WTC11 (cell line): ENCODE measurements at regions not wholly inside any gene's neighbourhood (a gene's known extent, or its start where the extent isn't known, plus 50 kb on each side); places are given as distances from the start of the nearest gene placed in this dataset.

Experiments
- ATAC-seq: fragments of 200-7000 bp; cut with Tn5 transposase; 2 replicates; pipeline ENCODE4 v1.10.0; 2021; ENCODE audit warnings: mild to moderate bottlenecking, moderate library complexity
- CTCF ChIA-PET: fragments of 300-600 bp; sonication (Branson Sonifier 250); formaldehyde crosslinking; loops from one replicate; lab custom pipeline; 2021; ENCODE audit warnings: antibody characterized with exemption; lab: Charles Lee
- POLR2A ChIA-PET: fragments of 350-600 bp; sonication (Branson Sonifier 250); formaldehyde crosslinking; loops from one replicate; lab custom pipeline; 2021; ENCODE audit warnings: antibody characterized with exemption; lab: Charles Lee
- DNase-seq: peaks from one replicate; pipeline ENCODE4 v3.0.0; 2021; ENCODE audit warnings: low spot score
- H3K27ac Mint-ChIP-seq: 2 replicates; pipeline ENCODE4 v1.8.0; 2021; ENCODE audit warnings: mixed read lengths
- H3K27me3 Mint-ChIP-seq: 2 replicates; pipeline ENCODE4 v1.8.0; 2021; ENCODE audit warnings: low read depth, mild to moderate bottlenecking, moderate library complexity, mixed read lengths
- H3K36me3 Mint-ChIP-seq: 2 replicates; pipeline ENCODE4 v1.8.0; 2021; ENCODE audit warnings: mixed read lengths
- H3K4me1 Mint-ChIP-seq: 2 replicates; pipeline ENCODE4 v1.8.0; 2022; ENCODE audit warnings: mixed read lengths
- H3K4me3 Mint-ChIP-seq: 2 replicates; pipeline ENCODE4 v1.8.0; 2021; ENCODE audit warnings: mild to moderate bottlenecking, moderate library complexity, mixed read lengths
- H3K9me3 Mint-ChIP-seq: 2 replicates; pipeline ENCODE4 v1.8.0; 2021; ENCODE audit warnings: mixed read lengths
- ATF1 ChIP-seq: sonication (generic); formaldehyde crosslinking; IDR thresholded peaks from 2 replicates; pipeline ENCODE4 v1.8.1; 2023; ENCODE audit warnings: mild to moderate bottlenecking, moderate library complexity, missing genetic modification reagents
- CREM ChIP-seq: sonication (generic); formaldehyde crosslinking; IDR thresholded peaks from 2 replicates; pipeline ENCODE4 v1.8.1; 2022; ENCODE audit warnings: mild to moderate bottlenecking, missing genetic modification reagents, moderate library complexity
- EMX1 ChIP-seq: fragments of 250-450 bp; sonication (Bioruptor Pico); IDR thresholded peaks from 2 replicates; pipeline ENCODE4 v1.8.0; 2021; ENCODE audit warnings: mild to moderate bottlenecking
- ERG ChIP-seq: fragments of 250-450 bp; sonication (Bioruptor Pico); IDR thresholded peaks from 2 replicates; pipeline ENCODE4 v1.8.0; 2021; ENCODE audit warnings: mild to moderate bottlenecking
- FOXP1 ChIP-seq: sonication (generic); formaldehyde crosslinking; IDR thresholded peaks from 2 replicates; pipeline ENCODE4 v1.8.0; 2022; ENCODE audit warnings: missing genetic modification reagents, mild to moderate bottlenecking, moderate library complexity, borderline replicate concordance
- FOXP4 ChIP-seq: sonication (generic); formaldehyde crosslinking; IDR thresholded peaks from 2 replicates; pipeline ENCODE4 v1.8.0; 2022; ENCODE audit warnings: mild to moderate bottlenecking, missing genetic modification reagents
- GRHL2 ChIP-seq: fragments of 250-450 bp; sonication (Bioruptor Pico); IDR thresholded peaks from 2 replicates; pipeline ENCODE4 v1.8.0; 2022; ENCODE audit warnings: mild to moderate bottlenecking, moderate library complexity; ENCODE audit not compliant: insufficient replicate concordance, severe bottlenecking
- HMGA2 ChIP-seq: fragments of 250-450 bp; sonication (Bioruptor Pico); IDR thresholded peaks from 2 replicates; pipeline ENCODE4 v1.4.0; 2021; ENCODE audit warnings: mild to moderate bottlenecking, moderate library complexity
- IRF2 ChIP-seq: sonication (generic); formaldehyde crosslinking; IDR thresholded peaks from 2 replicates; pipeline ENCODE4 v1.8.0; 2022; ENCODE audit warnings: low read depth, missing genetic modification reagents, borderline replicate concordance
- JAZF1 ChIP-seq: fragments of 250-450 bp; sonication (Bioruptor Pico); IDR thresholded peaks from 2 replicates; pipeline ENCODE4 v1.9.0; 2021; ENCODE audit warnings: moderate library complexity, mild to moderate bottlenecking, inconsistent platforms
- NFATC4 ChIP-seq: fragments of 250-450 bp; sonication (Bioruptor Pico); IDR thresholded peaks from 2 replicates; pipeline ENCODE4 v1.9.0; 2021; ENCODE audit warnings: mild to moderate bottlenecking
- NFYB ChIP-seq: sonication (generic); formaldehyde crosslinking; conservative IDR thresholded peaks from 2 replicates; pipeline ENCODE4 v1.8.0; 2022; ENCODE audit warnings: low read depth, missing genetic modification reagents
- RORB ChIP-seq: fragments of 250-450 bp; sonication (Bioruptor Pico); IDR thresholded peaks from 2 replicates; pipeline ENCODE4 v1.9.0; 2021; ENCODE audit warnings: mild to moderate bottlenecking
- SOX15 ChIP-seq: fragments of 250-450 bp; sonication (Bioruptor Pico); IDR thresholded peaks from 2 replicates; pipeline ENCODE4 v1.9.0; 2021; ENCODE audit warnings: mild to moderate bottlenecking
- TEAD4 ChIP-seq: sonication (generic); formaldehyde crosslinking; IDR thresholded peaks from 2 replicates; pipeline ENCODE4 v1.8.0; 2022; ENCODE audit warnings: mild to moderate bottlenecking, missing genetic modification reagents
- USF2 ChIP-seq: sonication (generic); formaldehyde crosslinking; IDR thresholded peaks from 2 replicates; pipeline ENCODE4 v1.8.1; 2023; ENCODE audit warnings: mild to moderate bottlenecking, missing genetic modification reagents, moderate library complexity
- ZMAT4 ChIP-seq: fragments of 250-450 bp; sonication (Bioruptor Pico); IDR thresholded peaks from 2 replicates; pipeline ENCODE4 v1.9.0; 2021; ENCODE audit warnings: mild to moderate bottlenecking
- ZNF232 ChIP-seq: sonication (generic); formaldehyde crosslinking; IDR thresholded peaks from 2 replicates; pipeline ENCODE4 v1.8.0; 2022; ENCODE audit warnings: mild to moderate bottlenecking, missing genetic modification reagents
- ZNF317 ChIP-seq: sonication (generic); formaldehyde crosslinking; IDR thresholded peaks from 2 replicates; pipeline ENCODE4 v1.8.1; 2023; ENCODE audit warnings: low read depth, mild to moderate bottlenecking, moderate library complexity, missing genetic modification reagents, borderline replicate concordance
- TF ChIP-seq, protein P1 (sequence below): sonication (generic); formaldehyde crosslinking; IDR thresholded peaks from 2 replicates; pipeline ENCODE4 v1.8.0; 2022; ENCODE audit warnings: mild to moderate bottlenecking, missing genetic modification reagents
- TF ChIP-seq, protein P2 (sequence below): sonication (generic); formaldehyde crosslinking; IDR thresholded peaks from 2 replicates; pipeline ENCODE4 v1.8.1; 2022; ENCODE audit warnings: missing genetic modification reagents, borderline replicate concordance
- TF ChIP-seq, protein P3 (sequence below): fragments of 250-450 bp; sonication (Bioruptor Pico); IDR thresholded peaks from 2 replicates; pipeline ENCODE4 v1.9.0; 2021; ENCODE audit warnings: mild to moderate bottlenecking
- TF ChIP-seq, protein P4 (sequence below): sonication (generic); formaldehyde crosslinking; IDR thresholded peaks from 2 replicates; pipeline ENCODE4 v1.8.1; 2023; ENCODE audit warnings: mild to moderate bottlenecking, missing genetic modification reagents, moderate library complexity

- Mint-ChIP-seq H3K27me3 (no peaks in the 10 kb centered on the region; the same call in 1 of the 2 replicates), H3K4me1 (no peaks in the 10 kb centered on the region), H3K27ac (no peak overlapping the region), H3K4me3 (no peak overlapping the region), H3K36me3 (peaks cover 14% of the 10 kb centered on the region), H3K9me3 (peaks cover 24% of the 10 kb centered on the region)
- ATAC-seq (no peak), DNase-seq (no peak)
- TF ChIP-seq USF2 (CRISPR knock-in tag) (no peak), RORB (no peak), JAZF1 (no peak), NFATC4 (no peak), ZMAT4 (CRISPR knock-in tag) (no peak), NFYB (CRISPR knock-in tag) (no peak), HMGA2 (CRISPR knock-in tag) (no peak), SOX15 (CRISPR knock-in tag) (no peak), CREM (CRISPR knock-in tag) (no peak), IRF2 (CRISPR knock-in tag) (no peak)
- TF ChIP-seq, protein P1, sequence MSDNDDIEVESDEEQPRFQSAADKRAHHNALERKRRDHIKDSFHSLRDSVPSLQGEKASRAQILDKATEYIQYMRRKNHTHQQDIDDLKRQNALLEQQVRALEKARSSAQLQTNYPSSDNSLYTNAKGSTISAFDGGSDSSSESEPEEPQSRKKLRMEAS, result no peak
- TF ChIP-seq, protein P2, sequence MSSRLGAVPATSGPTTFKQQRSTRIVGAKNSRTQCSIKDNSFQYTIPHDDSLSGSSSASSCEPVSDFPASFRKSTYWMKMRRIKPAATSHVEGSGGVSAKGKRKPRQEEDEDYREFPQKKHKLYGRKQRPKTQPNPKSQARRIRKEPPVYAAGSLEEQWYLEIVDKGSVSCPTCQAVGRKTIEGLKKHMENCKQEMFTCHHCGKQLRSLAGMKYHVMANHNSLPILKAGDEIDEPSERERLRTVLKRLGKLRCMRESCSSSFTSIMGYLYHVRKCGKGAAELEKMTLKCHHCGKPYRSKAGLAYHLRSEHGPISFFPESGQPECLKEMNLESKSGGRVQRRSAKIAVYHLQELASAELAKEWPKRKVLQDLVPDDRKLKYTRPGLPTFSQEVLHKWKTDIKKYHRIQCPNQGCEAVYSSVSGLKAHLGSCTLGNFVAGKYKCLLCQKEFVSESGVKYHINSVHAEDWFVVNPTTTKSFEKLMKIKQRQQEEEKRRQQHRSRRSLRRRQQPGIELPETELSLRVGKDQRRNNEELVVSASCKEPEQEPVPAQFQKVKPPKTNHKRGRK, result no peak
- TF ChIP-seq, protein P3, sequence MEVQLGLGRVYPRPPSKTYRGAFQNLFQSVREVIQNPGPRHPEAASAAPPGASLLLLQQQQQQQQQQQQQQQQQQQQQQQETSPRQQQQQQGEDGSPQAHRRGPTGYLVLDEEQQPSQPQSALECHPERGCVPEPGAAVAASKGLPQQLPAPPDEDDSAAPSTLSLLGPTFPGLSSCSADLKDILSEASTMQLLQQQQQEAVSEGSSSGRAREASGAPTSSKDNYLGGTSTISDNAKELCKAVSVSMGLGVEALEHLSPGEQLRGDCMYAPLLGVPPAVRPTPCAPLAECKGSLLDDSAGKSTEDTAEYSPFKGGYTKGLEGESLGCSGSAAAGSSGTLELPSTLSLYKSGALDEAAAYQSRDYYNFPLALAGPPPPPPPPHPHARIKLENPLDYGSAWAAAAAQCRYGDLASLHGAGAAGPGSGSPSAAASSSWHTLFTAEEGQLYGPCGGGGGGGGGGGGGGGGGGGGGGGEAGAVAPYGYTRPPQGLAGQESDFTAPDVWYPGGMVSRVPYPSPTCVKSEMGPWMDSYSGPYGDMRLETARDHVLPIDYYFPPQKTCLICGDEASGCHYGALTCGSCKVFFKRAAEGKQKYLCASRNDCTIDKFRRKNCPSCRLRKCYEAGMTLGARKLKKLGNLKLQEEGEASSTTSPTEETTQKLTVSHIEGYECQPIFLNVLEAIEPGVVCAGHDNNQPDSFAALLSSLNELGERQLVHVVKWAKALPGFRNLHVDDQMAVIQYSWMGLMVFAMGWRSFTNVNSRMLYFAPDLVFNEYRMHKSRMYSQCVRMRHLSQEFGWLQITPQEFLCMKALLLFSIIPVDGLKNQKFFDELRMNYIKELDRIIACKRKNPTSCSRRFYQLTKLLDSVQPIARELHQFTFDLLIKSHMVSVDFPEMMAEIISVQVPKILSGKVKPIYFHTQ, result no peak
- ChIA-PET CTCF (no interaction called here), POLR2A (no interaction called here)
Measured at GRCh38 chr12:78306236-78306635, 475.5 kb downstream of the NAV3 start.

GRCh38 chr12:78308701-78309100, 478.0 kb downstream of the NAV3 start:
- no peaks in the 10 kb centered on the region for H3K4me1 Mint-ChIP-seq
- ChIA-PET POLR2A (no interaction called here), CTCF (no interaction called here)
- H3K27me3 Mint-ChIP-seq, result no peaks in the 10 kb centered on the region; the same call in 1 of the 2 replicates
- H3K9me3 Mint-ChIP-seq, result peaks cover 19% of the 10 kb centered on the region
- DNase-seq (no peak), ATAC-seq (no peak)
- no peak overlapping the region for H3K4me3 Mint-ChIP-seq
- peaks cover 10% of the 10 kb centered on the region for H3K36me3 Mint-ChIP-seq
- no peak overlapping the region for H3K27ac Mint-ChIP-seq
- TF ChIP-seq GRHL2 (no peak), ZNF317 (no peak), FOXP4 (CRISPR knock-in tag) (no peak), ZNF232 (CRISPR knock-in tag) (no peak), TEAD4 (CRISPR knock-in tag) (no peak), ATF1 (CRISPR knock-in tag) (no peak), FOXP1 (no peak), ZMAT4 (CRISPR knock-in tag) (no peak), ERG (CRISPR knock-in tag) (no peak), EMX1 (no peak), USF2 (CRISPR knock-in tag) (no peak)
- TF ChIP-seq, protein P2, result no peak
- TF ChIP-seq, protein P4, sequence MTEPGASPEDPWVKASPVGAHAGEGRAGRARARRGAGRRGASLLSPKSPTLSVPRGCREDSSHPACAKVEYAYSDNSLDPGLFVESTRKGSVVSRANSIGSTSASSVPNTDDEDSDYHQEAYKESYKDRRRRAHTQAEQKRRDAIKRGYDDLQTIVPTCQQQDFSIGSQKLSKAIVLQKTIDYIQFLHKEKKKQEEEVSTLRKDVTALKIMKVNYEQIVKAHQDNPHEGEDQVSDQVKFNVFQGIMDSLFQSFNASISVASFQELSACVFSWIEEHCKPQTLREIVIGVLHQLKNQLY (CRISPR knock-in tag), result no peak
